Activated CD4-positive, alpha-beta T cell treated with anti-CD3 and anti-CD28 coated beads, Interleukin-2, amount 10 ng/mL, durations not matched to agents 7 days and 5 days (primary cell): ENCODE measurements at regions not wholly inside any gene's neighbourhood (a gene's known extent, or its start where the extent isn't known, plus 50 kb on each side); places are given as distances from the start of the nearest gene placed in this dataset.

Experiments used
- CTCF ChIA-PET: fragments of 350-600 bp; sonication (Branson Sonifier 250); formaldehyde crosslinking; loops from one replicate; lab custom pipeline; 2021; ENCODE audit warnings: antibody characterized with exemption; lab: Charles Lee
- POLR2A ChIA-PET: fragments of 350-600 bp; sonication (Branson Sonifier 250); formaldehyde crosslinking; loops from one replicate; lab custom pipeline; 2021; ENCODE audit warnings: antibody characterized with exemption; lab: Charles Lee
- DNase-seq: peaks from one replicate; pipeline ENCODE4 v3.0.0-alpha.2; 2020
- H3K27ac Mint-ChIP-seq: one replicate; pipeline ENCODE4 v1.8.0; 2021; ENCODE audit warnings: mild to moderate bottlenecking, moderate library complexity, mixed read lengths
- H3K27me3 Mint-ChIP-seq: one replicate; pipeline ENCODE4 v1.8.0; 2021; ENCODE audit warnings: mixed read lengths
- H3K36me3 Mint-ChIP-seq: one replicate; pipeline ENCODE4 v1.8.0; 2021; ENCODE audit warnings: low read depth, mixed read lengths
- H3K4me1 Mint-ChIP-seq: one replicate; pipeline ENCODE4 v1.8.0; 2021; ENCODE audit warnings: mixed read lengths
- H3K4me3 Mint-ChIP-seq: one replicate; pipeline ENCODE4 v1.8.0; 2021; ENCODE audit warnings: mild to moderate bottlenecking, moderate library complexity, mixed read lengths
- H3K9me3 Mint-ChIP-seq: one replicate; pipeline ENCODE4 v1.8.0; 2021; ENCODE audit warnings: mixed read lengths

GRCh38 chr4:31968842-31969241, 1248.7 kb downstream of the PCDH7 start:
- POLR2A ChIA-PET, result no interaction called here
- no peaks in the 10 kb centered on the region for H3K27me3 Mint-ChIP-seq
- no peaks in the 10 kb centered on the region for H3K36me3 Mint-ChIP-seq

GRCh38 chr4:31974490-31975002, 1254.4 kb downstream of the PCDH7 start:
- Mint-ChIP-seq H3K4me3 (no peak overlapping the region), H3K27me3 (no peaks in the 10 kb centered on the region), H3K36me3 (no peaks in the 10 kb centered on the region), H3K4me1 (no peaks in the 10 kb centered on the region), H3K27ac (no peak overlapping the region), H3K9me3 (no peaks in the 10 kb centered on the region)
- POLR2A ChIA-PET, result no interaction called here
- DNase-seq, result no peak
- CTCF ChIA-PET, result no interaction called here

More at GRCh38 chr4:31968842-31969241, 1248.7 kb downstream of the PCDH7 start:
- Mint-ChIP-seq H3K27ac (no peak overlapping the region), H3K4me3 (no peak overlapping the region), H3K4me1 (no peaks in the 10 kb centered on the region), H3K9me3 (peaks cover 2% of the 10 kb centered on the region)
- CTCF ChIA-PET, result no interaction called here
- no peak for DNase-seq

GRCh38 chr4:31979988-31980387, 1259.8 kb downstream of the PCDH7 start:
- Mint-ChIP-seq H3K4me1 (no peaks in the 10 kb centered on the region), H3K27ac (no peak overlapping the region), H3K36me3 (no peaks in the 10 kb centered on the region), H3K4me3 (no peak overlapping the region), H3K27me3 (no peaks in the 10 kb centered on the region), H3K9me3 (no peaks in the 10 kb centered on the region)
- POLR2A ChIA-PET, result no interaction called here
- DNase-seq, result no peak
- CTCF ChIA-PET, result no interaction called here

GRCh38 chr4:31983246-31983645, 1263.1 kb downstream of the PCDH7 start:
- POLR2A ChIA-PET, result no interaction called here
- DNase-seq, result no peak
- H3K4me3 Mint-ChIP-seq, result no peak overlapping the region
- no peaks in the 10 kb centered on the region for H3K4me1 Mint-ChIP-seq
- H3K9me3 Mint-ChIP-seq, result peaks cover 2% of the 10 kb centered on the region
- CTCF ChIA-PET, result no interaction called here
- H3K36me3 Mint-ChIP-seq, result no peaks in the 10 kb centered on the region
- H3K27me3 Mint-ChIP-seq, result no peaks in the 10 kb centered on the region
- no peak overlapping the region for H3K27ac Mint-ChIP-seq

GRCh38 chr4:31983677-31984076, 1263.5 kb downstream of the PCDH7 start:
- Mint-ChIP-seq H3K4me3 (no peak overlapping the region), H3K27ac (no peak overlapping the region), H3K36me3 (no peaks in the 10 kb centered on the region), H3K27me3 (no peaks in the 10 kb centered on the region), H3K4me1 (no peaks in the 10 kb centered on the region), H3K9me3 (peaks cover 2% of the 10 kb centered on the region)
- ChIA-PET CTCF (no interaction called here), POLR2A (no interaction called here)
- no peak for DNase-seq

GRCh38 chr4:31984872-31985271, 1264.7 kb downstream of the PCDH7 start:
- ChIA-PET CTCF (no interaction called here), POLR2A (no interaction called here)
- no peak for DNase-seq
- Mint-ChIP-seq H3K36me3 (no peaks in the 10 kb centered on the region), H3K4me1 (no peaks in the 10 kb centered on the region), H3K4me3 (no peak overlapping the region), H3K9me3 (peaks cover 3% of the 10 kb centered on the region), H3K27ac (no peak overlapping the region), H3K27me3 (no peaks in the 10 kb centered on the region)

GRCh38 chr4:31995943-31996901, 1276.1 kb downstream of the PCDH7 start:
- no peaks in the 10 kb centered on the region for H3K4me1 Mint-ChIP-seq
- POLR2A ChIA-PET, result no interaction called here
- H3K36me3 Mint-ChIP-seq, result no peaks in the 10 kb centered on the region
- no peak for DNase-seq
- H3K27me3 Mint-ChIP-seq, result no peaks in the 10 kb centered on the region
- H3K9me3 Mint-ChIP-seq, result peaks cover 10% of the 10 kb centered on the region
- CTCF ChIA-PET, result no interaction called here
- no peak overlapping the region for H3K27ac Mint-ChIP-seq
- no peak overlapping the region for H3K4me3 Mint-ChIP-seq

GRCh38 chr4:31998807-31999206, 1278.6 kb downstream of the PCDH7 start:
- DNase-seq, result no peak
- ChIA-PET POLR2A (no interaction called here), CTCF (no interaction called here)
- H3K27me3 Mint-ChIP-seq, result no peaks in the 10 kb centered on the region
- no peaks in the 10 kb centered on the region for H3K4me1 Mint-ChIP-seq
- H3K36me3 Mint-ChIP-seq, result no peaks in the 10 kb centered on the region
- peaks cover 2% of the 10 kb centered on the region for H3K9me3 Mint-ChIP-seq
- no peak overlapping the region for H3K4me3 Mint-ChIP-seq
- H3K27ac Mint-ChIP-seq, result no peak overlapping the region

- ChIA-PET CTCF (no interaction called here), POLR2A (no interaction called here)
- peaks cover 2% of the 10 kb centered on the region for H3K9me3 Mint-ChIP-seq
- DNase-seq, result no peak
- no peak overlapping the region for H3K27ac Mint-ChIP-seq
- no peaks in the 10 kb centered on the region for H3K27me3 Mint-ChIP-seq
- no peak overlapping the region for H3K4me3 Mint-ChIP-seq
- H3K36me3 Mint-ChIP-seq, result no peaks in the 10 kb centered on the region
- H3K4me1 Mint-ChIP-seq, result no peaks in the 10 kb centered on the region
These were observed 1279.7 kb downstream of the PCDH7 start for GRCh38 chr4:31999848-32000247.

- no peaks in the 10 kb centered on the region for H3K4me1 Mint-ChIP-seq
- H3K4me3 Mint-ChIP-seq, result no peak overlapping the region
- H3K27me3 Mint-ChIP-seq, result no peaks in the 10 kb centered on the region
- H3K27ac Mint-ChIP-seq, result no peak overlapping the region
- ChIA-PET CTCF (no interaction called here), POLR2A (no interaction called here)
- H3K9me3 Mint-ChIP-seq, result no peaks in the 10 kb centered on the region
- no peaks in the 10 kb centered on the region for H3K36me3 Mint-ChIP-seq
- DNase-seq, result no peak
These were observed 1280.8 kb downstream of the PCDH7 start for GRCh38 chr4:32000846-32001488.

- no peak overlapping the region for H3K4me3 Mint-ChIP-seq
- H3K36me3 Mint-ChIP-seq, result no peaks in the 10 kb centered on the region
- ChIA-PET POLR2A (no interaction called here), CTCF (no interaction called here)
- H3K4me1 Mint-ChIP-seq, result no peaks in the 10 kb centered on the region
- H3K9me3 Mint-ChIP-seq, result no peaks in the 10 kb centered on the region
- H3K27me3 Mint-ChIP-seq, result no peaks in the 10 kb centered on the region
- H3K27ac Mint-ChIP-seq, result no peak overlapping the region
- no peak for DNase-seq
These were observed 1282.0 kb downstream of the PCDH7 start for GRCh38 chr4:32002037-32002747.

- ChIA-PET CTCF (no interaction called here), POLR2A (no interaction called here)
- DNase-seq, result no peak
- no peaks in the 10 kb centered on the region for H3K9me3 Mint-ChIP-seq
- no peak overlapping the region for H3K4me3 Mint-ChIP-seq
- H3K36me3 Mint-ChIP-seq, result no peaks in the 10 kb centered on the region
- no peak overlapping the region for H3K27ac Mint-ChIP-seq
- H3K27me3 Mint-ChIP-seq, result no peaks in the 10 kb centered on the region
- H3K4me1 Mint-ChIP-seq, result no peaks in the 10 kb centered on the region
These were observed 1283.4 kb downstream of the PCDH7 start for GRCh38 chr4:32003548-32003947.

GRCh38 chr4:32010221-32010620, 1290.1 kb downstream of the PCDH7 start:
- Mint-ChIP-seq H3K9me3 (peaks cover 6% of the 10 kb centered on the region), H3K27me3 (no peaks in the 10 kb centered on the region), H3K4me1 (no peaks in the 10 kb centered on the region), H3K27ac (no peak overlapping the region), H3K4me3 (no peak overlapping the region), H3K36me3 (no peaks in the 10 kb centered on the region)
- POLR2A ChIA-PET, result no interaction called here
- CTCF ChIA-PET, result no interaction called here
- no peak for DNase-seq
